T-helper 17 cell (primary cell): ENCODE measurements at regions not wholly inside any gene's neighbourhood (a gene's known extent, or its start where the extent isn't known, plus 50 kb on each side); places are given as distances from the start of the nearest gene placed in this dataset.

Source experiments
- ATAC-seq: fragments of 150-1000 bp; cut with Tn5 transposase; 2 replicates; pipeline ENCODE4 v1.10.0; 2021; ENCODE audit warnings: mild to moderate bottlenecking, moderate library complexity
- DNase-seq, 3 donors: peaks; one replicate each; pipeline versions ENCODE4 v3.0.0 to v3.0.0-alpha.2; 2020 to 2021
- H3K9me3 ChIP-seq: one replicate; pipeline ENCODE4 v1.7.0; 2013; ENCODE audit warnings: low read length, mild to moderate bottlenecking; ENCODE audit not compliant: control insufficient read depth, poor library complexity, severe bottlenecking
- H3K27ac Mint-ChIP-seq: one replicate; pipeline ENCODE4 v1.8.0; 2022; ENCODE audit warnings: mild to moderate bottlenecking, moderate library complexity, mixed read lengths
- H3K27me3 Mint-ChIP-seq: one replicate; pipeline ENCODE4 v1.8.0; 2022; ENCODE audit warnings: mixed read lengths
- H3K36me3 Mint-ChIP-seq: one replicate; pipeline ENCODE4 v1.8.0; 2022; ENCODE audit warnings: low read depth, mixed read lengths
- H3K4me1 Mint-ChIP-seq: one replicate; pipeline ENCODE4 v1.8.0; 2022; ENCODE audit warnings: mild to moderate bottlenecking, mixed read lengths
- H3K4me3 Mint-ChIP-seq: one replicate; pipeline ENCODE4 v1.8.0; 2022; ENCODE audit warnings: mild to moderate bottlenecking, moderate library complexity, mixed read lengths

DNA sequence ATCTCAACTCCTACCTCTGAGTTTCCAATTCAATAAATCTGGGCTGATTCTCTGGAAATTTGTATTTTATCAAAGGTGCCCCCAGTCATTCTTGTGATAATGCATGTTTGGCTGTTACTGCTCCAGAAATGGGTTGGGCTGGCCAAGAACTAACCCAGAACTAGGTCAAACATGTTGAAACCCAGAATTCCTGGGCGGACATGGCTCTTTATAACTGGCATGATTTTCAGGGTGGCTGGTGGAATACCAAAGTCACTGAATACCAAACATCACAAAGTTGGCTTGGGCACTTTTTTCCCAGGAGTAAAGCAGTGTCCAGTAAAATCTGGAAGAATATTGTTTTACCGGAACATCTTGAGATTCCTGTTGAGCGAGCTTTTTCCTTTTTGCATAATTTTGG lies 89.4 kb upstream of the S1PR1 start:
- Mint-ChIP-seq H3K4me1 (peaks cover 5% of the 10 kb centered on the region), H3K27ac (no peak overlapping the region), H3K4me3 (no peak overlapping the region), H3K27me3 (no peaks in the 10 kb centered on the region), H3K36me3 (no peaks in the 10 kb centered on the region)
- ATAC-seq (no peak), DNase-seq (no peak)
- no peaks in the 10 kb centered on the region for H3K9me3 ChIP-seq

DNA sequence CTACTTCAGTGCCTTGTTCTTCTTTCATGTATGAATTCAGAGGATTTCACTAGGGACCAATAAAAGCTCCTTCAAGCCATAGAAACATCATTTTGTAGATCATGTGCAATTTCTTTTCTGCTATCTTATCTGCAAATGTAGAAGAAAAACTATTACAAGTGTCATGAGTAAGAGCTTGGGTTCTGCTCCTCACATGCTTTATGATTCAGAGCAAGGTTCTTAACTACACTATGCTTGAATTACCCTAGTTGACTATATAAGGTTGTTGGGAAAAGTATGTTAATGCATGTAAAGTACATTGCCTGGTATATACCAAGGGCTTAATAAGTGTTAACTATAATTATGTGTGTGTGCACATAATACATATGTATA lies 91.4 kb upstream of the S1PR1 start:
- Mint-ChIP-seq H3K4me1 (peaks cover 5% of the 10 kb centered on the region), H3K27ac (no peak overlapping the region), H3K27me3 (no peaks in the 10 kb centered on the region), H3K36me3 (no peaks in the 10 kb centered on the region), H3K4me3 (no peak overlapping the region)
- ATAC-seq (no peak), DNase-seq (no peak)
- H3K9me3 ChIP-seq = no peaks in the 10 kb centered on the region

DNA sequence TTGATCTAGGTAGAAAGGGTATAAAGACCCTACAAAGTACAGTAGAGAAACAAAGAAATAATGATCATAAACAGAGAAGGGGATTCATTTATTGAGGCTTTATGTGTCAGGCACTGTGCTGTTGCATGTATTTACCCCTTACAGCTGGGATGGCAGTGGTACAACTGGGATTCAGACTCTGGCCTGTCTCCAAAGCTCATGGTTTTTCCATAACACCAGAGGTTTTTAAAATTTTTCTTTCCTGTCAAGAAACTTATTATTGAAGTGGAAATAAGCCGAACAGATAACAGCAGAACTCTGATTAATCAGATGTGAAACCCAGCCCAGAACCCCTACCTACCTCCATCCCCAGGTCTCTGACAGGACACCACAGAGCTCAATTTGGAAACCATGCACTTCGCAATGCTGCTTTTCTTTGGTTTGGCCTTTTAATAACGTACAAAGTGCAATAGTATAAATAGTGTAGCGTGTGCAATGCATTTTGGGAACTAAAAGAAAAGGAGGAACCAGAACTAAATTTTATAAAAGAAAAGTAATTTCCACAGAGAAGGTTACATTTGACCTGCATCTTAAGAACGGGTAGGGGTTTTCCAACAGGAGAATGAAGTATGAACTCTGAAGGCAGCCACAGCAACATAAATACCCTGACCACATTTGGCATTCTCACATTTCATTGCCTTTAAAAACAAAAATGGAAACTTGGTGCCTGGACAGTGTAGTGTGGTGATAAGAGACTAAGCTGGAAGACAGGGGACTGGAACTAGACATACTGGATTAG lies 92.0 kb upstream of the S1PR1 start:
- H3K9me3 ChIP-seq = no peaks in the 10 kb centered on the region
- DNase-seq (no peak), ATAC-seq (peak; percentile 49)
- Mint-ChIP-seq H3K4me3 (no peak overlapping the region), H3K27me3 (no peaks in the 10 kb centered on the region), H3K4me1 (peaks cover 8% of the 10 kb centered on the region), H3K36me3 (no peaks in the 10 kb centered on the region), H3K27ac (no peak overlapping the region)

GRCh38 chr1:101142244-101142643 lies 94.6 kb upstream of the S1PR1 start:
- no peak for ATAC-seq
- H3K4me3 Mint-ChIP-seq = no peak overlapping the region
- no peaks in the 10 kb centered on the region for H3K36me3 Mint-ChIP-seq
- no peaks in the 10 kb centered on the region for H3K9me3 ChIP-seq
- no peak overlapping the region for H3K27ac Mint-ChIP-seq
- H3K4me1 Mint-ChIP-seq = peaks cover 20% of the 10 kb centered on the region
- DNase-seq = no peak
- H3K27me3 Mint-ChIP-seq = no peaks in the 10 kb centered on the region

- Mint-ChIP-seq H3K27me3 (no peaks in the 10 kb centered on the region), H3K27ac (no peak overlapping the region), H3K36me3 (no peaks in the 10 kb centered on the region), H3K4me1 (peaks cover 25% of the 10 kb centered on the region), H3K4me3 (no peak overlapping the region)
- DNase-seq = no peak
- no peak for ATAC-seq
- no peaks in the 10 kb centered on the region for H3K9me3 ChIP-seq
Observed at GRCh38 chr1:101141376-101141775, 95.4 kb upstream of the S1PR1 start.

DNA sequence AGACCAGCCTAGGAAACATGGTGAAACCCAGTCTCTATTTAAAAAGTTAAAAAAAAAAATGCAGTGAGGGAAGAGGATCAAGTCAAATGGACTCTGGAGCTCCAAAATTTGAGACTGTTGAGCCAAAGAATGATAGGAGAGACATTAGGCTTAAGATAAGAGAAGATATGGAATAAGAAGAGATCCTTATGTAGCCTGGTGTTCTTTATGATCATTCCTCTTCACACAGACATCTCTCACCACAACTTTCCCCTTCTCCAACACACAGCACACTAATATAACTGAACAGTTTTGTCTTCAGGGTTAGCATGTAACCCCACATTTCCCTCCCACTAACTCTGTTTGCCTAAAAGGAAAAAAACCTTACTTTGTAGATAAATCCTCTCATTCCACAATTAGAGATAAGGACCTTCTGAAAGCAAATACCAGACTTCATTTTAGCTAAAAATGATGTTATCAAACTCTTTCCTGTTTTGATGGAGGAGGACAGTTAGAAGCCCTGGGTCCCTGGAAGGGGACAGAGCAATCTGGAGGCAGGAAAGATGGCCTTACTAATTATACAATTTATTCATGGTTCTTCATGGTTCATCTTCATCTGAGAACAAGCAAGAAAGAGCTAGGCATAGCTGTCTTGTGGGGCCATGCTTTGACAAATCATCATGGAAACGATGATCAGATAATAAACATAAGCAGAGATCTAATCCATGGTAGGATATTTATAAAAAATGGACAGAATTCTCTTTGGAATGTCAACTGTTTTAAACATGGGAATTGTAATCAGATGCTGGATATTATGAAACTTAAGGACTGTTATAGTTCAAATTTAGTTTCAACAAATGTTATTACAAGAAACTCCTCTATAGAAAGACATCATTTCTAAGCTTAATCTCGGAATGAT lies 96.7 kb upstream of the S1PR1 start:
- no peaks in the 10 kb centered on the region for H3K36me3 Mint-ChIP-seq
- H3K4me3 Mint-ChIP-seq = no peak overlapping the region
- no peaks in the 10 kb centered on the region for H3K9me3 ChIP-seq
- ATAC-seq (no peak), DNase-seq (no peak)
- H3K4me1 Mint-ChIP-seq = peaks cover 31% of the 10 kb centered on the region
- H3K27ac Mint-ChIP-seq = peak overlapping the region; percentile 79
- no peaks in the 10 kb centered on the region for H3K27me3 Mint-ChIP-seq

GRCh38 chr1:101139130-101139529 lies 97.7 kb upstream of the S1PR1 start:
- Mint-ChIP-seq H3K4me3 (no peak overlapping the region), H3K27me3 (no peaks in the 10 kb centered on the region), H3K27ac (peak overlapping the region; percentile 79), H3K36me3 (peaks cover 2% of the 10 kb centered on the region), H3K4me1 (peaks cover 40% of the 10 kb centered on the region)
- DNase-seq (no peak), ATAC-seq (no peak)
- H3K9me3 ChIP-seq = no peaks in the 10 kb centered on the region

- Mint-ChIP-seq H3K27me3 (no peaks in the 10 kb centered on the region), H3K4me3 (peak overlapping the region; percentile 66), H3K27ac (peak overlapping the region; percentile 91), H3K4me1 (peaks cover 43% of the 10 kb centered on the region), H3K36me3 (peaks cover 2% of the 10 kb centered on the region)
- H3K9me3 ChIP-seq = no peaks in the 10 kb centered on the region
- ATAC-seq (peak; percentile 51), DNase-seq (no peak)
Observed at GRCh38 chr1:101137144-101138126, 99.4 kb upstream of the S1PR1 start.

DNA sequence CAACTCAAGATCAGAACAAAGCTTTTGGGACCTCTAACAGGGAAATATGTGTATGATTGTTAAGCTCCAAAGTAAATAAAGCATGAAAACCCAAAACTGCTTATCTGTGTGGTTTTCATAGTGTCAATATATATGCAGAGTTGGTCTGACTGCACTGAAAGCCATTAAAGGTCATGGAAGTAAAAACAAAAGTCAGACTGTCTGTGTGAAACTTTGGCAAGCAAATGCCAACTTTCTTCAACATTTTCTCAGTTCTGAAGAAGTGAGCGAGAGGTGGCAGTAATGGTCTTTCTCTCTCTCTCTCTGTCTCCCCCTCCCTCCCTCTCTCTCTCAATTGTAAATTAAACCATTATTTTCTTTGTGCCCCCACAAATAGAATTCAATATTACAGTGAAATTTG lies 100.1 kb upstream of the S1PR1 start:
- Mint-ChIP-seq H3K27ac (peak overlapping the region; percentile 91), H3K4me3 (peak overlapping the region; percentile 66), H3K36me3 (peaks cover 2% of the 10 kb centered on the region), H3K27me3 (no peaks in the 10 kb centered on the region), H3K4me1 (peaks cover 43% of the 10 kb centered on the region)
- H3K9me3 ChIP-seq = no peaks in the 10 kb centered on the region
- DNase-seq (no peak), ATAC-seq (peak; percentile 72)

- Mint-ChIP-seq H3K36me3 (peaks cover 2% of the 10 kb centered on the region), H3K4me1 (peaks cover 47% of the 10 kb centered on the region), H3K27me3 (no peaks in the 10 kb centered on the region), H3K4me3 (no peak overlapping the region), H3K27ac (peak overlapping the region; percentile 91)
- no peak for ATAC-seq
- H3K9me3 ChIP-seq = no peaks in the 10 kb centered on the region
- no peak for DNase-seq
Observed at GRCh38 chr1:101136271-101136670, 100.5 kb upstream of the S1PR1 start.

DNA sequence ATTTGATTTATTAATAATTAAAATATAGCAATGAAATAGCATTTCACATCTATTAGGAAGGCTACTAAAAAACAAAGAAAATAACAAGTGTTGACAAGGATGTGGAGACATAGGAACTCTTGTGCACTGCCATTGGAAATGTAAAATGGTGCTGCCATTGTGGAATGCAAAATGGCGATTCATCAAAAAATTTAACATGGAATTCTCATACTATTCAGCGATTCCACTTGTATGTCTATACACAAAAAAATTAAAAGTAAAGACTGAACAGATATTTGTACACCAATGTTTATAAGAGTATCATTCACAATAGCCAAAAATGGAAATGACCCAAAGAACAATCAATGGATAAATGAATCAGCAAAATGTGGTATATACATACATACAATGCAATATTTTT lies 101.3 kb upstream of the S1PR1 start:
- H3K4me1 Mint-ChIP-seq = peaks cover 55% of the 10 kb centered on the region

GRCh38 chr1:101131239-101131843 lies 105.5 kb upstream of the S1PR1 start:
- H3K9me3 ChIP-seq = no peaks in the 10 kb centered on the region
- Mint-ChIP-seq H3K36me3 (peaks cover 2% of the 10 kb centered on the region), H3K27me3 (no peaks in the 10 kb centered on the region), H3K4me1 (peaks cover 48% of the 10 kb centered on the region), H3K4me3 (no peak overlapping the region), H3K27ac (peak overlapping the region; percentile 91)
- ATAC-seq = no peak
- no peak for DNase-seq

More for the DNA sequence above, 101.3 kb upstream of the S1PR1 start:
- ATAC-seq (no peak), DNase-seq (no peak)
- peak overlapping the region; percentile 91 for H3K27ac Mint-ChIP-seq
- peaks cover 2% of the 10 kb centered on the region for H3K36me3 Mint-ChIP-seq
- H3K9me3 ChIP-seq = no peaks in the 10 kb centered on the region
- H3K4me3 Mint-ChIP-seq = no peak overlapping the region
- H3K27me3 Mint-ChIP-seq = no peaks in the 10 kb centered on the region
